ENCODE measurements at regions not wholly inside any gene's neighbourhood (a gene's known extent, or its start where the extent isn't known, plus 50 kb on each side); places are given as distances from the start of the nearest gene placed in this dataset.

DNA sequence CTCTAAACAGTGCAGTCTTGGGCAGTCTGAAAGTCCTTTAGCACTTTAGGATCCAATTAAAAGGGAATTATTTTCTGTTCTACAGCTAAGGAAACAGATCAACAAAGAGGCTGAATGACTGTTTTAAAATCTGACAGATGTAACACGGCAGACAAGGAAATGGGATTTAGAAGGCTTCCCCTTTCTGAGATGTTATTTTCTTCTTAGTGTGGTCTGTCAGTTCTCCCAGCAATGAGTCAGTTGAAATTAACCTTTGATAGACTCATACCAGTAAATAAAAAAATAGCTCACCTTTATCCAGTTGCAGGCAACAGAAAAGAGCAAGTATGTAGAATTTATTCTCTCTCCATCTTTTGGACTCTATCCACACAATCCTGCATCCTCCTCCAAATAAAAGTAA, 98.1 kb downstream of the NEDD1 start:
- no peak for DNase-seq (ENCODE audit: low read depth)
- TF ChIP-seq, protein P1, sequence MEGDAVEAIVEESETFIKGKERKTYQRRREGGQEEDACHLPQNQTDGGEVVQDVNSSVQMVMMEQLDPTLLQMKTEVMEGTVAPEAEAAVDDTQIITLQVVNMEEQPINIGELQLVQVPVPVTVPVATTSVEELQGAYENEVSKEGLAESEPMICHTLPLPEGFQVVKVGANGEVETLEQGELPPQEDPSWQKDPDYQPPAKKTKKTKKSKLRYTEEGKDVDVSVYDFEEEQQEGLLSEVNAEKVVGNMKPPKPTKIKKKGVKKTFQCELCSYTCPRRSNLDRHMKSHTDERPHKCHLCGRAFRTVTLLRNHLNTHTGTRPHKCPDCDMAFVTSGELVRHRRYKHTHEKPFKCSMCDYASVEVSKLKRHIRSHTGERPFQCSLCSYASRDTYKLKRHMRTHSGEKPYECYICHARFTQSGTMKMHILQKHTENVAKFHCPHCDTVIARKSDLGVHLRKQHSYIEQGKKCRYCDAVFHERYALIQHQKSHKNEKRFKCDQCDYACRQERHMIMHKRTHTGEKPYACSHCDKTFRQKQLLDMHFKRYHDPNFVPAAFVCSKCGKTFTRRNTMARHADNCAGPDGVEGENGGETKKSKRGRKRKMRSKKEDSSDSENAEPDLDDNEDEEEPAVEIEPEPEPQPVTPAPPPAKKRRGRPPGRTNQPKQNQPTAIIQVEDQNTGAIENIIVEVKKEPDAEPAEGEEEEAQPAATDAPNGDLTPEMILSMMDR (conservative IDR thresholded peaks at IDR 0.05; ENCODE audit: low read depth, low read length), result no peak
- no peak overlapping the region for H3K4me3 ChIP-seq (ENCODE audit: low read depth, low read length)

DNA sequence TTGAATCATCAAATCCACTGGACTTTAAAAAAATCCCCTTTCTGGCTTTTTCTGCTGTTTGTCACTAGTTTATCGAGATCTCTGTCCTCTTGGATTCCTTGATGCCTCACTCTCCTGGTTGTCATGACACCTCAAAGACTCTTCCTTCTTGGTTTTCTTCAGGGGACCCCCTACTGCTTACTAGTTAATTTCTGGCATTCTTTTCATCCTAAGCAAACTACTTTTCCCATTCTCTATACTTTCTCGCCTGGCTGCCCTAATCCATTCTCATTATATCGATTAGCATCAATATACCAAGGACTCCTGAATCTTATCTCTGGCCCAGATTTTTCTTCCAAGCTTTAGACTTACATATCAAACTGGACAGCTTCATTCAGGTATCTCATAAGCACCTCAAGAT, 98.6 kb downstream of the NEDD1 start:
- TF ChIP-seq, protein P1 (conservative IDR thresholded peaks at IDR 0.05; ENCODE audit: low read depth, low read length), result no peak
- no peak for DNase-seq (ENCODE audit: low read depth)
- H3K4me3 ChIP-seq (ENCODE audit: low read depth, low read length), result no peak overlapping the region

DNA sequence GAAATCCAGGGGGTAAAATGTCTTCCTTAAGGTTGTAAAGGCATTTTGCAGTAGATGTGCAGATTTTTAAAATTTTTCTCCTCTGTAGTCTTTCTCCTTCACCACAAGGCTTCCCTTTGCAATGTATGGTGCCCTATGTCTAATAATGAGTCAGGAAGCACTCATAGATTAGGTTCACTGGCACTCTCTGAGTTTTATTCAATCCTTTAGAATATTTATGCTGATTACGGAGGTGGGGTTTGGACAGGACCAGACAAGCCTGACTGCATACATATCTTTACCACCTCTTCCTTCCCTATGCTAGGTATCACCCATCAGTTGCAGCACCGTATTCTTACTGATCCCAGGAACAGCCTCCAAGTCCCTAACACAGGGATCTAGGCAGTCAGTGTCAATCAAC, 99.5 kb downstream of the NEDD1 start:
- H3K4me3 ChIP-seq (ENCODE audit: low read depth, low read length), result no peak overlapping the region
- no peak for DNase-seq (ENCODE audit: low read depth)
- TF ChIP-seq, protein P1 (conservative IDR thresholded peaks at IDR 0.05; ENCODE audit: low read depth, low read length), result no peak

DNA sequence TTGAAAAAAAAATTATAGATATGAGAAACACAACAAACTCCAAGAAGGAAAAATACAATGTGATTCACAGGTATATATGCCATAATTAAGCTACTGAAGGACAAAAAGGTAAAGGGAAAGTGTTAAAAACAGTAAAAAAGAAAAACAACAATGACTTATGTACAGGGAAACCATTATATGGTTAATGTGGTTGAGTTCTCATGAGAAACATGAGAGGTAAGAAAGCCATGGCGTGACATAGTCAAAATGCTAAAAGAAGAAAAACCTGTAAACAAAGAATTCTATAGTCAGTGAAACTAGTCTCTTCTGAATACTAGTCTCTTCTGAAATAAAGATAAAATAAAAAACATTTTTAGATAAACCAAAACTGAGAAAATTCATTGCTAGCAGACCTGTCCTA, 109.1 kb downstream of the NEDD1 start:
- no peak overlapping the region for H3K4me3 ChIP-seq (ENCODE audit: low read depth, low read length)
- TF ChIP-seq, protein P1 (conservative IDR thresholded peaks at IDR 0.05; ENCODE audit: low read depth, low read length), result no peak
- DNase-seq (ENCODE audit: low read depth), result no peak

DNA sequence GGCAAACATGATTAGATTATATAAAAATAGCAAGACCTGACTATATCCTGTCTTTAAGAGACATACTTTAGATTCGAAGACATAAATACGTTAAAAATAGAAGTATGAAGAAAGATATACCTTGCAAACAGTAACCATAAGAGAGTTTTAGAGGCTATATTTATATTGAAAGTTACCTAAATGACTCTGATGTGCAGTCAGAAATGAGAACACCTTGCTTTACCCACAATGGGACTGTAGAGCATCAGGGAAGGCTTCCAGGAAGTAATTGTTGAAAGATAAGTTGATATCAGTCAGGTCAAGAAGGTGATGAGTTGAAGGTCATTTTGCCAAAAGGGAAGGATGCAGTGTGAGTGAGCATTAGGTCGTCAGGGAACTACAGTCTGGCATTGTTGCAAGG, 110.2 kb downstream of the NEDD1 start:
- TF ChIP-seq, protein P1 (conservative IDR thresholded peaks at IDR 0.05; ENCODE audit: low read depth, low read length), result no peak
- no peak overlapping the region for H3K4me3 ChIP-seq (ENCODE audit: low read depth, low read length)
- DNase-seq (ENCODE audit: low read depth), result no peak

DNA sequence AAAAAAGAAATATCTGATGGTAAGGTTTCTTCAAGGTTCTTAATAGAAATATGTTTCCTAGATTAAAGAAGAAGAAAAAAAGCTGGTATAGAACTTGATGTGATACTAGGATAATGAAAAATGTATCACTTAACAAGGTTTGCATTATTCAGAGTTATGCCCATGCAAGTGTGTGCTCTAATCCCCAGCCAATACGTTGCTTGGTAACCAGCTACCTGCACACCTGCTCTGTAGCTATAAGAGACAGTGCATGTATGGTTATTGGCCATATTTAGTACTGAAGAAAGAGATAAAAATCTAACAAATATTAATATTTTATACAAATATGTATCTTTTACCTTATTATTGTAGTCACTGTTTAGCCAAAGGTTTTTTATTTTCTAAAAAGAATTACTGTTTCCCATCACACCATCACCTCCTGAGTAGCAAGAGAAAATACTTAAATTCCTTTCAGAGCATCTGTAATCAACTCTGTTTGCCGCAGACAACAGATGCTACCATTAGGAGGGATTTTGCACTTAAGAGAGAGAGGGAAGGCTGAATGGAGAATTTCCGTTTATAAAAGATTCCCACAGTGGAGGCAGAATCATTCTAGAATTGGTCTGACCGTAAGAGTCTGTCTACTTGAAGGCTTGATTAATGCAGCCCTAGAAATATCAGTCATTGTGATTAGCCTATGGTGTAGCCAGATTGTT, 115.6 kb downstream of the NEDD1 start:
- DNase-seq (ENCODE audit: low read depth), result no peak
- TF ChIP-seq, protein P1 (conservative IDR thresholded peaks at IDR 0.05; ENCODE audit: low read depth, low read length), result no peak
- no peak overlapping the region for H3K4me3 ChIP-seq (ENCODE audit: low read depth, low read length)

DNA sequence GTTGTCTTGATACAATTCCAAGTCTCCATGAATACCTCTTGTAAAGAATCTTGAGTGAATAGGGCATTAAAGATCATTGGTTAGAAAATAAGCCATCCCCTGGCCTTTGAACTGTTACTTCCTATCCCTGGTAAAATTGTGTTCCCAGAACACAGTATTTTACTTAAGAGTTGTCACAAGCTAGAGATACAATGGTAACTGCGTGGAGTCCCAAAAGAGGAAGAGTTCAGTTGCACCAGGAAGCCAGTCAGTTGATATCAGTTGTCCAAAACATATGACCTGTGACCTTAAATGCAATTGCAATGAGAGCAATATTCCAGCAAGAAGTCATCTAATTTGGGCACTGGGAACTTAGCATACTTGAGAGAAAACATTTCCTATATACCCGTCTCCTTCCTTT, 117.3 kb downstream of the NEDD1 start:
- DNase-seq (ENCODE audit: low read depth), result no peak
- no peak overlapping the region for H3K4me3 ChIP-seq (ENCODE audit: low read depth, low read length)
- TF ChIP-seq, protein P1 (conservative IDR thresholded peaks at IDR 0.05; ENCODE audit: low read depth, low read length), result no peak

All from choroid plexus epithelial cell (primary cell).